Body of pancreas (tissue), 4 donors: ENCODE measurements at regions not wholly inside any gene's neighbourhood (a gene's known extent, or its start where the extent isn't known, plus 50 kb on each side); places are given as distances from the start of the nearest gene placed in this dataset.

Source experiments
- ATAC-seq: fragments of 150-250 bp; one replicate; pipeline ENCODE4 v1.9.1; 2016
- DNase-seq, 4 donors: peaks; one replicate each; pipeline ENCODE4 v3.0.0-alpha.2; 2019
- H3K27ac ChIP-seq, 4 donors: fragments of 200-600 bp; sonication (generic); 1 replicate in 3 of 4; 2 replicates in 1 of 4; pipeline versions ENCODE4 v1.5.1 to v1.6.1; 2016 to 2019; ENCODE audit warnings: mild to moderate bottlenecking in 1 of 4, mixed read lengths in 1 of 4, moderate library complexity in 1 of 4
- H3K27me3 ChIP-seq, 2 donors: fragments of 200-600 bp; sonication (generic); one replicate each; pipeline ENCODE4 v1.6.0; 2016; ENCODE audit warnings: mild to moderate bottlenecking in 1 of 2
- H3K36me3 ChIP-seq, 2 donors: fragments of 200-600 bp; sonication (generic); replicated peaks in 1 of 2; 2 replicates each; pipeline ENCODE4 v1.5.1; 2016; ENCODE audit warnings: low read depth in 2 of 2; ENCODE audit not compliant: insufficient read depth in 1 of 2
- H3K4me1 ChIP-seq: fragments of 200-600 bp; sonication (generic); one replicate; pipeline ENCODE4 v1.6.0; 2016
- H3K4me3 ChIP-seq, 2 donors: fragments of 200-600 bp; sonication (generic); 1 replicate in 1 of 2; 2 replicates in 1 of 2; pipeline ENCODE4 v1.5.1; 2016 to 2019
- H3K9me3 ChIP-seq, 3 donors: fragments of 200-600 bp; sonication (generic); 1 replicate in 2 of 3; 2 replicates in 1 of 3; pipeline ENCODE4 v1.5.1; 2016
- CTCF ChIP-seq, 7 experiments: fragments of 450-650 bp in 4 of 7; fragments of 200-600 bp in 3 of 7; sonication (generic) in 3 of 7; IDR thresholded peaks; one replicate each; pipeline ENCODE4 v1.5.1; 2016 to 2019; ENCODE audit warnings: antibody characterized with exemption in 7 of 7
- POLR2A ChIP-seq, 3 donors: fragments of 450-650 bp; IDR thresholded peaks; one replicate each; pipeline ENCODE4 v1.6.1; 2016; ENCODE audit warnings: antibody characterized with exemption in 3 of 3, mild to moderate bottlenecking in 2 of 3
- WGBS, 2 donors: methylation state at CpG; one replicate each; pipeline ENCODE4 v1.1.5; 2017; 5-methylcytosine and 5-hydroxymethylcytosine counted together
- intact Hi-C: fragments of 100-400 bp; cut with DNase I; formaldehyde crosslinking; loops from one replicate; pipeline ENCODE4 v1.15.1; 2023

GRCh38 chr2:7835151-7835550 lies 846.7 kb upstream of the ID2 start:
- WGBS, 2 donors = 52 to 67% methylated on average over 3 of the region's 3 CpGs
- ATAC-seq (no peak), DNase-seq (no peak)
- Histone ChIP-seq H3K4me3 (no peak overlapping the region), H3K27me3 (no peaks in the 10 kb centered on the region), H3K27ac (no peak overlapping the region), H3K36me3 (no peaks in the 10 kb centered on the region), H3K4me1 (no peaks in the 10 kb centered on the region), H3K9me3 (no peaks in the 10 kb centered on the region)
- TF ChIP-seq POLR2A (IDR thresholded peaks at IDR 0.05) = no peak
- no peak for TF ChIP-seq CTCF (IDR thresholded peaks at IDR 0.05)
- intact Hi-C loops = no loop called here

GRCh38 chr2:7835693-7836680 lies 845.9 kb upstream of the ID2 start:
- WGBS, 2 donors = 66 to 77% methylated on average over 12 of the region's 12 CpGs
- Histone ChIP-seq H3K27me3 (no peaks in the 10 kb centered on the region), H3K4me1 (no peaks in the 10 kb centered on the region), H3K27ac (no peak overlapping the region), H3K4me3 (no peak overlapping the region), H3K36me3 (no peaks in the 10 kb centered on the region), H3K9me3 (no peaks in the 10 kb centered on the region)
- intact Hi-C loops = no loop called here
- no peak for TF ChIP-seq POLR2A (IDR thresholded peaks at IDR 0.05)
- no peak for TF ChIP-seq CTCF (IDR thresholded peaks at IDR 0.05)
- DNase-seq = no peak
- no peak for ATAC-seq

GRCh38 chr2:7837237-7837760 lies 844.6 kb upstream of the ID2 start:
- 30 to 61% methylated on average over 2 of the region's 2 CpGs for WGBS, 2 donors
- intact Hi-C loops = no loop called here
- ATAC-seq = no peak

GRCh38 chr2:7838669-7839068 lies 843.2 kb upstream of the ID2 start:
- Histone ChIP-seq H3K27ac (no peak overlapping the region), H3K4me1 (no peaks in the 10 kb centered on the region), H3K4me3 (no peak overlapping the region), H3K9me3 (no peaks in the 10 kb centered on the region), H3K27me3 (no peaks in the 10 kb centered on the region), H3K36me3 (no peaks in the 10 kb centered on the region)
- WGBS, 2 donors = 81 to 88% methylated on average over 4 of the region's 4 CpGs
- intact Hi-C loops = no loop called here
- TF ChIP-seq POLR2A (IDR thresholded peaks at IDR 0.05) = no peak
- TF ChIP-seq CTCF (IDR thresholded peaks at IDR 0.05) = no peak
- DNase-seq (no peak), ATAC-seq (no peak)

More at GRCh38 chr2:7837237-7837760, 844.6 kb upstream of the ID2 start:
- H3K27ac ChIP-seq = no peak overlapping the region
- H3K36me3 ChIP-seq = no peaks in the 10 kb centered on the region
- H3K9me3 ChIP-seq = no peaks in the 10 kb centered on the region
- DNase-seq = no peak
- no peaks in the 10 kb centered on the region for H3K4me1 ChIP-seq
- no peak overlapping the region for H3K4me3 ChIP-seq
- H3K27me3 ChIP-seq = no peaks in the 10 kb centered on the region
- no peak for TF ChIP-seq POLR2A (IDR thresholded peaks at IDR 0.05)
- TF ChIP-seq CTCF (IDR thresholded peaks at IDR 0.05) = no peak
